ENCODE measurements at regions not wholly inside any gene's neighbourhood (a gene's known extent, or its start where the extent isn't known, plus 50 kb on each side); places are given as distances from the start of the nearest gene placed in this dataset.

GRCh38 chr11:70667767-70668166, 269.4 kb downstream of the CTTN start (continued):
- no peak for TF ChIP-seq YEATS2 (CRISPR knock-in tag; IDR thresholded peaks at IDR 0.05; ENCODE audit: borderline replicate concordance)
- TF ChIP-seq, protein P1, sequence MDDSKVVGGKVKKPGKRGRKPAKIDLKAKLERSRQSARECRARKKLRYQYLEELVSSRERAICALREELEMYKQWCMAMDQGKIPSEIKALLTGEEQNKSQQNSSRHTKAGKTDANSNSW (CRISPR knock-in tag; IDR thresholded peaks at IDR 0.05; ENCODE audit: borderline replicate concordance): no peak
- TF ChIP-seq PRMT3 (CRISPR knock-in tag; IDR thresholded peaks at IDR 0.05; ENCODE audit: borderline replicate concordance, low read depth): no peak
- no peak for TF ChIP-seq ZNF782 (CRISPR knock-in tag; IDR thresholded peaks at IDR 0.05; ENCODE audit: borderline replicate concordance)
- TF ChIP-seq AHR (CRISPR knock-in tag; IDR thresholded peaks at IDR 0.05): no peak
- TF ChIP-seq ZNF574 (CRISPR knock-in tag; IDR thresholded peaks at IDR 0.05): peak; percentile 21; the same call in 1 of the 2 replicates
- peak; percentile 43; the same call in 1 of the 2 replicates for TF ChIP-seq MEIS1 (CRISPR knock-in tag; IDR thresholded peaks at IDR 0.05; ENCODE audit: borderline replicate concordance)
- TF ChIP-seq, protein P2, sequence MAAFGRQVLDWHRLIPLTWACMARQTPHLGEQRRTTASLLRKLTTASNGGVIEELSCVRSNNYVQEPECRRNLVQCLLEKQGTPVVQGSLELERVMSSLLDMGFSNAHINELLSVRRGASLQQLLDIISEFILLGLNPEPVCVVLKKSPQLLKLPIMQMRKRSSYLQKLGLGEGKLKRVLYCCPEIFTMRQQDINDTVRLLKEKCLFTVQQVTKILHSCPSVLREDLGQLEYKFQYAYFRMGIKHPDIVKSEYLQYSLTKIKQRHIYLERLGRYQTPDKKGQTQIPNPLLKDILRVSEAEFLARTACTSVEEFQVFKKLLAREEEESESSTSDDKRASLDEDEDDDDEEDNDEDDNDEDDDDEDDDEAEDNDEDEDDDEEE (CRISPR knock-in tag; IDR thresholded peaks at IDR 0.05): no peak
- no peak for TF ChIP-seq PAWR (CRISPR knock-in tag; IDR thresholded peaks at IDR 0.05; ENCODE audit: borderline replicate concordance)
- no peak for TF ChIP-seq ZNF672 (CRISPR knock-in tag; IDR thresholded peaks at IDR 0.05)
- TF ChIP-seq HNRNPUL1 (IDR thresholded peaks at IDR 0.05; ENCODE audit: low read depth, low read length): no peak
- TF ChIP-seq, protein P3, sequence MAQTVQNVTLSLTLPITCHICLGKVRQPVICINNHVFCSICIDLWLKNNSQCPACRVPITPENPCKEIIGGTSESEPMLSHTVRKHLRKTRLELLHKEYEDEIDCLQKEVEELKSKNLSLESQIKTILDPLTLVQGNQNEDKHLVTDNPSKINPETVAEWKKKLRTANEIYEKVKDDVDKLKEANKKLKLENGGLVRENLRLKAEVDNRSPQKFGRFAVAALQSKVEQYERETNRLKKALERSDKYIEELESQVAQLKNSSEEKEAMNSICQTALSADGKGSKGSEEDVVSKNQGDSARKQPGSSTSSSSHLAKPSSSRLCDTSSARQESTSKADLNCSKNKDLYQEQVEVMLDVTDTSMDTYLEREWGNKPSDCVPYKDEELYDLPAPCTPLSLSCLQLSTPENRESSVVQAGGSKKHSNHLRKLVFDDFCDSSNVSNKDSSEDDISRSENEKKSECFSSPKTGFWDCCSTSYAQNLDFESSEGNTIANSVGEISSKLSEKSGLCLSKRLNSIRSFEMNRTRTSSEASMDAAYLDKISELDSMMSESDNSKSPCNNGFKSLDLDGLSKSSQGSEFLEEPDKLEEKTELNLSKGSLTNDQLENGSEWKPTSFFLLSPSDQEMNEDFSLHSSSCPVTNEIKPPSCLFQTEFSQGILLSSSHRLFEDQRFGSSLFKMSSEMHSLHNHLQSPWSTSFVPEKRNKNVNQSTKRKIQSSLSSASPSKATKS (CRISPR knock-in tag; IDR thresholded peaks at IDR 0.05): no peak
- peak; percentile 87 for TF ChIP-seq HDAC1 (CRISPR knock-in tag; IDR thresholded peaks at IDR 0.05)
- no peak for TF ChIP-seq ZNF326 (CRISPR knock-in tag; IDR thresholded peaks at IDR 0.05; ENCODE audit: borderline replicate concordance)
- no peak for TF ChIP-seq MLX (CRISPR knock-in tag; IDR thresholded peaks at IDR 0.05)
- TF ChIP-seq ZNF597 (CRISPR knock-in tag; IDR thresholded peaks at IDR 0.05): no peak
- no peak for TF ChIP-seq ZNF660 (CRISPR knock-in tag; IDR thresholded peaks at IDR 0.05; ENCODE audit: borderline replicate concordance, low read depth)
- no peak for TF ChIP-seq ZNF772 (CRISPR knock-in tag; IDR thresholded peaks at IDR 0.05)
- 0 out of 2 replicates have a peak, but pooled peaks have one; percentile 25 for TF ChIP-seq ZNF614 (CRISPR knock-in tag; IDR thresholded peaks at IDR 0.05; ENCODE audit: borderline replicate concordance)
- 0 out of 2 replicates have a peak, but pooled peaks have one; percentile 48 for TF ChIP-seq SIN3A (IDR thresholded peaks at IDR 0.05; ENCODE audit: borderline replicate concordance, low read depth, low read length)
- no peak for TF ChIP-seq HNF1B (CRISPR knock-in tag; IDR thresholded peaks at IDR 0.05)
